Uterus (tissue), 3 donors: ENCODE measurements at regions not wholly inside any gene's neighbourhood (a gene's known extent, or its start where the extent isn't known, plus 50 kb on each side); places are given as distances from the start of the nearest gene placed in this dataset.

ENCODE experiments used
- DNase-seq, 2 donors: peaks; one replicate each; pipeline ENCODE4 v3.0.0-alpha.2; 2019 to 2020
- H3K27ac ChIP-seq, 2 donors: fragments of 200-600 bp; sonication (generic); 1 replicate in 1 of 2; 2 replicates in 1 of 2; pipeline ENCODE4 v1.5.1; 2016 to 2018
- H3K27me3 ChIP-seq, 2 donors: fragments of 200-600 bp; sonication (generic); one replicate each; pipeline ENCODE4 v1.5.1; 2018 to 2019; ENCODE audit warnings: control low read depth in 1 of 2
- H3K36me3 ChIP-seq, 2 donors: fragments of 200-600 bp; sonication (generic); one replicate each; pipeline ENCODE4 v1.5.1; 2019; ENCODE audit warnings: control low read depth in 1 of 2
- H3K4me1 ChIP-seq, 2 donors: fragments of 200-600 bp; sonication (generic); one replicate each; pipeline ENCODE4 v1.5.1; 2018 to 2019; ENCODE audit warnings: control low read depth in 1 of 2
- H3K4me3 ChIP-seq, 2 donors: fragments of 200-600 bp; sonication (generic); 1 replicate in 1 of 2; 2 replicates in 1 of 2; pipeline ENCODE4 v1.5.1; 2018 to 2019; ENCODE audit warnings: mild to moderate bottlenecking in 1 of 2
- H3K9me3 ChIP-seq, 2 donors: fragments of 200-600 bp; sonication (generic); one replicate each; pipeline ENCODE4 v1.5.1; 2019; ENCODE audit warnings: control low read depth in 1 of 2
- POLR2A ChIP-seq, 2 donors: fragments of 450-650 bp; IDR thresholded peaks; one replicate each; pipeline ENCODE4 v1.6.1; 2016; ENCODE audit warnings: antibody characterized with exemption in 2 of 2, mild to moderate bottlenecking in 1 of 2, moderate library complexity in 1 of 2
- intact Hi-C: fragments of 100-400 bp; cut with DNase I; formaldehyde crosslinking; loops from one replicate; pipeline ENCODE4 v1.15.1; 2023; ENCODE audit warnings: low total_unique reads
- TF ChIP-seq, protein P1 (sequence below), 4 experiments: fragments of 200-600 bp in 2 of 4; fragments of 450-650 bp in 2 of 4; sonication (generic) in 2 of 4; IDR thresholded peaks; one replicate each; pipeline ENCODE4 v1.5.1; 2016 to 2019; ENCODE audit warnings: antibody characterized with exemption in 4 of 4, mild to moderate bottlenecking in 2 of 4, moderate library complexity in 1 of 4
- donor health status: DM: yes; HTN: yes; CAD: no.

- Histone ChIP-seq H3K36me3 (no peaks in the 10 kb centered on the region), H3K27me3 (no peaks in the 10 kb centered on the region), H3K9me3 (no peaks in the 10 kb centered on the region), H3K4me3 (no peak overlapping the region), H3K4me1 (no peaks in the 10 kb centered on the region), H3K27ac (no peak overlapping the region)
- intact Hi-C loops: no loop called here
- DNase-seq: no peak
- TF ChIP-seq POLR2A (IDR thresholded peaks at IDR 0.05): no peak
- TF ChIP-seq, protein P1, sequence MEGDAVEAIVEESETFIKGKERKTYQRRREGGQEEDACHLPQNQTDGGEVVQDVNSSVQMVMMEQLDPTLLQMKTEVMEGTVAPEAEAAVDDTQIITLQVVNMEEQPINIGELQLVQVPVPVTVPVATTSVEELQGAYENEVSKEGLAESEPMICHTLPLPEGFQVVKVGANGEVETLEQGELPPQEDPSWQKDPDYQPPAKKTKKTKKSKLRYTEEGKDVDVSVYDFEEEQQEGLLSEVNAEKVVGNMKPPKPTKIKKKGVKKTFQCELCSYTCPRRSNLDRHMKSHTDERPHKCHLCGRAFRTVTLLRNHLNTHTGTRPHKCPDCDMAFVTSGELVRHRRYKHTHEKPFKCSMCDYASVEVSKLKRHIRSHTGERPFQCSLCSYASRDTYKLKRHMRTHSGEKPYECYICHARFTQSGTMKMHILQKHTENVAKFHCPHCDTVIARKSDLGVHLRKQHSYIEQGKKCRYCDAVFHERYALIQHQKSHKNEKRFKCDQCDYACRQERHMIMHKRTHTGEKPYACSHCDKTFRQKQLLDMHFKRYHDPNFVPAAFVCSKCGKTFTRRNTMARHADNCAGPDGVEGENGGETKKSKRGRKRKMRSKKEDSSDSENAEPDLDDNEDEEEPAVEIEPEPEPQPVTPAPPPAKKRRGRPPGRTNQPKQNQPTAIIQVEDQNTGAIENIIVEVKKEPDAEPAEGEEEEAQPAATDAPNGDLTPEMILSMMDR (IDR thresholded peaks at IDR 0.05): no peak
Observed at GRCh38 chr4:20196476-20196875, 55.2 kb upstream of the SLIT2 start.

DNA sequence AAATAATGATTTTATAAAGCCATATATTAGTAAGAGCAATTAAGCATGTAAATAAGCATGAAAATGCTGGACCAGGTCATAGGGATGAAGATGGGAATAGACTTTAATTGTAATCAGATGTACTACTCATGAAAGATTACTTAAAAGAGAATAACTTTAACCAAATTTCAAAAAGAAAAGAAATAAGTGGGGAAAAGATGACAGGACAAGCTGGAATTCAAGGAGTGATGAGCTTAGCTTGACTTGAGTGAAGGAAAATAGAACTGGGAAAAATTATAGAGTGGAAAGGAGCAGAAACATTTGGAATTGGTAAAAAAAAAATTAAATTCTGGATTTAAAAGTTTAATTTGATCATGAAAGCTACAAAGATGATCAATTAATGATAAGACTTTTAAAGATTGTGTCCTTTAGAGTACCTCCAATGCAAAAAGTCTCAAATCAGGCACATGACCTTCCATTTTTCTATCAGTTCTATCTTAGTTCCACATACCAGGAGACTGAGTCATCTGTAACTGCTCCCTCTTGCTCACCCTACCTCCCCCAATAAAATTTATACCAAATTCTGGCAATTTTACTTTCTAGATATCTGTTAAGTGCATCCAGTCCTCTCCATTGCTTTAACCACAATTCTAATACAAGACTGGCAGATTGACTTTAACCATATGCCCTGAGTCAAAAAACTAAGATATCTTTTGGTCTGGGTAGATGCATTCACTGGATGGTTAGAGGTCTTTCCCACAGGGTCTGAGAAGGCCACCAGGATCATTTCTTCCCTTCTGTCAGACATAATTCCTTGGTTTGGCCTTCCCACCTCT, 56.4 kb upstream of the SLIT2 start:
- H3K4me1 ChIP-seq: no peaks in the 10 kb centered on the region
- no peak overlapping the region for H3K27ac ChIP-seq
- H3K27me3 ChIP-seq: no peaks in the 10 kb centered on the region
- H3K4me3 ChIP-seq: no peak overlapping the region
- intact Hi-C loops: no loop called here
- H3K9me3 ChIP-seq: no peaks in the 10 kb centered on the region
- no peaks in the 10 kb centered on the region for H3K36me3 ChIP-seq
- no peak for DNase-seq
- TF ChIP-seq POLR2A (IDR thresholded peaks at IDR 0.05): no peak
- TF ChIP-seq, protein P1 (IDR thresholded peaks at IDR 0.05): no peak

DNA sequence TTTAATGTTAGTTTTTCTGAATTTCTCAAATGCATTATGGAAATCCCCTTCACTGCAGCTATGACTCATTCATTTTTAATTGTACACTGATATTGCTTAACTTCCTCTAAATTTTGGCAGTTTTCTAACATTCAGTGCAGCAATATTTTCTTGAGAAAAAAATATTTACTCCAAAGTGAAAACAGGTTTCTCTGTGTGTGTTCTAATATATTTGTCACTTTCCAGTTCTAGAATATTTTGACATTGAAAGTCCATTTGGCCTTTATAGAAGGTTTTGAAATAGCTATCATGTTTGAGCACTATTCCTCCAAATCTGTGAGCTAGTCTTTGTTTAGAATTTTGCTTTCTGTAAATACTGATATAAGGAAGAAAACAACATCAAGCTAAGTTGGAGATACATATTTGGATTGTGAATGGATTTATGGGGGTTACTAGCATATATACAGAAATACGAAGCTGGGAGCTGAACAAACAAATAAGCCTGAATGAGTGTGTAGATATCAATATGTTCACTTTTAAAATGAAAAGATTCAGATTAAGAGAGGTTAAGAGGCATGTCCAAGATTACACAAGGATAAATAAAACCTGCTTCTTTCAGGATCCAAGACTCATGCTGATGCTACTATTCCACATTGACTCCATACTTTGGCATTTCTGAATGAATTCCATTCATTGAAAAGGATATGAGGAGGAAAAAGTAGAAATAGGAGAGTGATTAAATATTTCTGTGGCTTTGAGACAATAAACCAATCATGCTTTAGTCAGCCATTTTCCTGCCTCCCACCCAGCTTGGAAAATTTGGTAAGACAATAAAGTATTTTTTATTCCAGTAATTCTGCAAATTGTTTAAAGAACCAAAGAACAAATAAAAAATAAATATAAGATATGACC, 57.3 kb upstream of the SLIT2 start:
- TF ChIP-seq, protein P1 (IDR thresholded peaks at IDR 0.05): no peak
- TF ChIP-seq POLR2A (IDR thresholded peaks at IDR 0.05): no peak
- Histone ChIP-seq H3K27me3 (no peaks in the 10 kb centered on the region), H3K9me3 (no peaks in the 10 kb centered on the region), H3K4me3 (no peak overlapping the region), H3K27ac (peak overlapping the region; percentile 15 to 45), H3K36me3 (no peaks in the 10 kb centered on the region), H3K4me1 (no peaks in the 10 kb centered on the region)
- intact Hi-C loops: no loop called here
- no peak for DNase-seq

- H3K27me3 ChIP-seq: no peaks in the 10 kb centered on the region
- H3K36me3 ChIP-seq: no peaks in the 10 kb centered on the region
- peak overlapping the region; percentile 45 to 56 for H3K27ac ChIP-seq
- TF ChIP-seq POLR2A (IDR thresholded peaks at IDR 0.05): no peak
- TF ChIP-seq, protein P1 (IDR thresholded peaks at IDR 0.05): no peak
- intact Hi-C loops: no loop called here
- no peaks in the 10 kb centered on the region for H3K4me1 ChIP-seq
- H3K9me3 ChIP-seq: no peaks in the 10 kb centered on the region
- no peak overlapping the region for H3K4me3 ChIP-seq
- no peak for DNase-seq
Observed at GRCh38 chr4:20193141-20193936, 58.4 kb upstream of the SLIT2 start.
